ENCODE measurements at regions not wholly inside any gene's neighbourhood (a gene's known extent, or its start where the extent isn't known, plus 50 kb on each side); places are given as distances from the start of the nearest gene placed in this dataset.

GRCh38 chr5:82417776-82418607 is 139.8 kb upstream of the RPS23 start (continued):
- TF ChIP-seq TFE3 (CRISPR knock-in tag; IDR thresholded peaks at IDR 0.05) (no peak), ARID3A (IDR thresholded peaks at IDR 0.05; ENCODE audit: borderline replicate concordance, low read depth, low read length) (no peak), GTF2B (IDR thresholded peaks at IDR 0.05; ENCODE audit: extremely low read depth, insufficient read length) (no peak), TCF3 (CRISPR knock-in tag; IDR thresholded peaks at IDR 0.05) (0 out of 2 replicates have a peak, but pooled peaks have one; percentile 26), FOXA1 (IDR thresholded peaks at IDR 0.05; ENCODE audit: borderline replicate concordance) (no peak), RUNX1 (IDR thresholded peaks at IDR 0.05; ENCODE audit: low read depth) (no peak), STAG1 (CRISPR knock-in tag; IDR thresholded peaks at IDR 0.05; ENCODE audit: borderline replicate concordance) (no peak), AFF4 (CRISPR knock-in tag; IDR thresholded peaks at IDR 0.05) (no peak), HMG20B (CRISPR knock-in tag; IDR thresholded peaks at IDR 0.05) (no peak), ESRRA (IDR thresholded peaks at IDR 0.05; ENCODE audit: borderline replicate concordance, low read depth) (peak; percentile 62; the same call in 1 of the 2 replicates)
